ENCODE measurements at regions not wholly inside any gene's neighbourhood (a gene's known extent, or its start where the extent isn't known, plus 50 kb on each side); places are given as distances from the start of the nearest gene placed in this dataset.

DNA sequence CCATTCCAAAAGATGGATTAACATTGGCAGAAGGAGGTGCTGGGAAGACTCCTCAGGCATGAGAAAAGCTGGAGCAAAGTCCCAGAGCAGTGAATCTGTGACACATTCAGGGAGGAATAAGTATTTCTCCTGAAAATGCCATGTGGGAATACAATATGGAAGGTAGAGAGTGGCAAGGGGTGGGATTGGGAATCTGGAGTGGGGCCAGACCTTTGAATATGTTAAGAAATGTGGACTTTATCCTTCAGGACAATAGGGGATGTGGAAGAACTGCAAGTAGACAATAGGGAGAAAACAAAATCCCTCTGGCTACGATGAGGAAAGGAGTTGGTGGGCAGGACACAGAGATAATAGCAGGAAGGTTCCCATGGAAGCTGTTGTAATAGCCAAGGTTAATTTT, 305.6 kb upstream of the TGFBR2 start:
- TF ChIP-seq SUZ12 (IDR thresholded peaks at IDR 0.05) (no peak), HDGF (IDR thresholded peaks at IDR 0.05; ENCODE audit: borderline replicate concordance) (no peak), LEF1 (IDR thresholded peaks at IDR 0.05; ENCODE audit: borderline replicate concordance) (no peak), ELF4 (IDR thresholded peaks at IDR 0.05) (no peak), TARDBP (IDR thresholded peaks at IDR 0.05) (no peak), FOXM1 (IDR thresholded peaks at IDR 0.05; ENCODE audit: borderline replicate concordance) (no peak), ARNT (IDR thresholded peaks at IDR 0.05) (no peak), FOXK2 (IDR thresholded peaks at IDR 0.05) (no peak), CTBP1 (IDR thresholded peaks at IDR 0.05; ENCODE audit: borderline replicate concordance) (no peak), FOXA1 (IDR thresholded peaks at IDR 0.05) (no peak), NFRKB (IDR thresholded peaks at IDR 0.05) (no peak)
- TF ChIP-seq, protein P1, sequence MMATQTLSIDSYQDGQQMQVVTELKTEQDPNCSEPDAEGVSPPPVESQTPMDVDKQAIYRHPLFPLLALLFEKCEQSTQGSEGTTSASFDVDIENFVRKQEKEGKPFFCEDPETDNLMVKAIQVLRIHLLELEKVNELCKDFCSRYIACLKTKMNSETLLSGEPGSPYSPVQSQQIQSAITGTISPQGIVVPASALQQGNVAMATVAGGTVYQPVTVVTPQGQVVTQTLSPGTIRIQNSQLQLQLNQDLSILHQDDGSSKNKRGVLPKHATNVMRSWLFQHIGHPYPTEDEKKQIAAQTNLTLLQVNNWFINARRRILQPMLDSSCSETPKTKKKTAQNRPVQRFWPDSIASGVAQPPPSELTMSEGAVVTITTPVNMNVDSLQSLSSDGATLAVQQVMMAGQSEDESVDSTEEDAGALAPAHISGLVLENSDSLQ (IDR thresholded peaks at IDR 0.05) = no peak

All from HEK293T (cell line).